ENCODE measurements at regions not wholly inside any gene's neighbourhood (a gene's known extent, or its start where the extent isn't known, plus 50 kb on each side); places are given as distances from the start of the nearest gene placed in this dataset.

- DNase-seq, result no peak
Measured at GRCh38 chr6:12384357-12384912, 94.3 kb downstream of the EDN1 start.

- DNase-seq, result no peak
Measured at GRCh38 chr6:12385316-12385715, 95.2 kb downstream of the EDN1 start.

GRCh38 chr6:12386816-12387215 lies 96.7 kb downstream of the EDN1 start:
- DNase-seq, result no peak

GRCh38 chr6:12391472-12391871 lies 101.3 kb downstream of the EDN1 start:
- DNase-seq, result no peak

- no peak for DNase-seq
Measured at GRCh38 chr6:12392490-12392889, 102.3 kb downstream of the EDN1 start.

GRCh38 chr6:12393100-12393499 lies 102.9 kb downstream of the EDN1 start:
- no peak for DNase-seq

GRCh38 chr6:12394170-12394569 lies 104.0 kb downstream of the EDN1 start:
- no peak for DNase-seq

GRCh38 chr6:12395898-12396297 lies 105.7 kb downstream of the EDN1 start:
- no peak for DNase-seq

GRCh38 chr6:12401200-12401599 lies 111.0 kb downstream of the EDN1 start:
- no peak for DNase-seq

- DNase-seq, result no peak
Measured at GRCh38 chr6:12403201-12403826, 113.2 kb downstream of the EDN1 start.

GRCh38 chr6:12403947-12404647 lies 113.9 kb downstream of the EDN1 start:
- DNase-seq, result no peak

GRCh38 chr6:12404651-12405050 lies 114.5 kb downstream of the EDN1 start:
- DNase-seq, result no peak

- DNase-seq, result no peak
Measured at GRCh38 chr6:12408752-12409151, 118.6 kb downstream of the EDN1 start.

GRCh38 chr6:12410946-12411345 lies 120.8 kb downstream of the EDN1 start:
- no peak for DNase-seq

GRCh38 chr6:12414096-12414675 lies 124.0 kb downstream of the EDN1 start:
- DNase-seq, result no peak

- DNase-seq, result no peak
Measured at GRCh38 chr6:12415980-12416598, 125.9 kb downstream of the EDN1 start.

GRCh38 chr6:12417191-12417590 lies 127.0 kb downstream of the EDN1 start:
- no peak for DNase-seq

- DNase-seq, result no peak
Measured at GRCh38 chr6:12418946-12419345, 128.8 kb downstream of the EDN1 start.

- no peak for DNase-seq
Measured at GRCh38 chr6:12419631-12420272, 129.6 kb downstream of the EDN1 start.

GRCh38 chr6:12420626-12421025 lies 130.5 kb downstream of the EDN1 start:
- DNase-seq, result no peak

- no peak for DNase-seq
Measured at GRCh38 chr6:12421596-12421995, 131.4 kb downstream of the EDN1 start.

- DNase-seq, result no peak
Measured at GRCh38 chr6:12422848-12423247, 132.7 kb downstream of the EDN1 start.

GRCh38 chr6:12423832-12424231 lies 133.7 kb downstream of the EDN1 start:
- DNase-seq, result no peak
